Body of pancreas (tissue), 4 donors: ENCODE measurements at regions not wholly inside any gene's neighbourhood (a gene's known extent, or its start where the extent isn't known, plus 50 kb on each side); places are given as distances from the start of the nearest gene placed in this dataset.

ENCODE experiments used
- POLR2A ChIP-seq, 3 donors: fragments of 450-650 bp; IDR thresholded peaks; one replicate each; pipeline ENCODE4 v1.6.1; 2016; ENCODE audit warnings: antibody characterized with exemption in 3 of 3, mild to moderate bottlenecking in 2 of 3
- TF ChIP-seq, protein P1 (sequence below), 7 experiments: fragments of 450-650 bp in 4 of 7; fragments of 200-600 bp in 3 of 7; sonication (generic) in 3 of 7; IDR thresholded peaks; one replicate each; pipeline ENCODE4 v1.5.1; 2016 to 2019; ENCODE audit warnings: antibody characterized with exemption in 7 of 7

DNA sequence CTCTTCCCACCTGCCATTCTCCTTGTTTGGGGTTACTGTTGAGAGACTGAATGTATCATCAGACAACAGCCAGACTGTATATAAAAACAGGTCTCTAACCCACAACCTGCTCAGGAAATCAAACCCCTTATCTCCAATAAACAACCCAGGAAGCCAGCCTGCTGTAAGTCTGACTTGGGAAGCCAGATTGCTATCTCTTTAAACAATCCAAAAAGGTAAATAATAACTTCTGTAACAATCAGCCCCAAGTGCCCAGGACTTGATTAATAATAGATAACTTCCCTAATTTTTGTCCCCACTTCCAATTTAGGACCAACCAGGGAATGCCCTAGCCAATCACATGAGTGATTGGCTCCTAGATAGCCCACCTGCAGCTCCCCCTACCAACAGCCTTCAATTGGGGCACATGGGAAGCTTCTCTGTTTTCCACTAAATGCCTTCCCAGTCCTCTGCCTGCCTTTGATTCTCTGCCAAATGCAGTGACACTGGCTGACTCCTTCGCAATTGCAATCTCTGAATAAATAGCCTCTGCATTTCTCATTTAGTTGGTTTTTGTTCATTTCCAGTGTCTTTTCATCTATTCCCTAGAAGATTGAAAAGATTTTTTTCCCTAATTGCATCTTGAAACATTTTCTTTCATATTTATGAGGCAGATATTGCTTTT is 117.1 kb upstream of the TAB2 start:
- TF ChIP-seq, protein P1, sequence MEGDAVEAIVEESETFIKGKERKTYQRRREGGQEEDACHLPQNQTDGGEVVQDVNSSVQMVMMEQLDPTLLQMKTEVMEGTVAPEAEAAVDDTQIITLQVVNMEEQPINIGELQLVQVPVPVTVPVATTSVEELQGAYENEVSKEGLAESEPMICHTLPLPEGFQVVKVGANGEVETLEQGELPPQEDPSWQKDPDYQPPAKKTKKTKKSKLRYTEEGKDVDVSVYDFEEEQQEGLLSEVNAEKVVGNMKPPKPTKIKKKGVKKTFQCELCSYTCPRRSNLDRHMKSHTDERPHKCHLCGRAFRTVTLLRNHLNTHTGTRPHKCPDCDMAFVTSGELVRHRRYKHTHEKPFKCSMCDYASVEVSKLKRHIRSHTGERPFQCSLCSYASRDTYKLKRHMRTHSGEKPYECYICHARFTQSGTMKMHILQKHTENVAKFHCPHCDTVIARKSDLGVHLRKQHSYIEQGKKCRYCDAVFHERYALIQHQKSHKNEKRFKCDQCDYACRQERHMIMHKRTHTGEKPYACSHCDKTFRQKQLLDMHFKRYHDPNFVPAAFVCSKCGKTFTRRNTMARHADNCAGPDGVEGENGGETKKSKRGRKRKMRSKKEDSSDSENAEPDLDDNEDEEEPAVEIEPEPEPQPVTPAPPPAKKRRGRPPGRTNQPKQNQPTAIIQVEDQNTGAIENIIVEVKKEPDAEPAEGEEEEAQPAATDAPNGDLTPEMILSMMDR (IDR thresholded peaks at IDR 0.05), result no peak
- no peak for TF ChIP-seq POLR2A (IDR thresholded peaks at IDR 0.05)
